Suppressor macrophage treated with lipopolysaccharide for 4 hours (primary cell): ENCODE measurements at regions not wholly inside any gene's neighbourhood (a gene's known extent, or its start where the extent isn't known, plus 50 kb on each side); places are given as distances from the start of the nearest gene placed in this dataset.

Source experiments
- DNase-seq: peaks from one replicate; pipeline ENCODE4 v3.0.0-alpha.2; 2020

DNA sequence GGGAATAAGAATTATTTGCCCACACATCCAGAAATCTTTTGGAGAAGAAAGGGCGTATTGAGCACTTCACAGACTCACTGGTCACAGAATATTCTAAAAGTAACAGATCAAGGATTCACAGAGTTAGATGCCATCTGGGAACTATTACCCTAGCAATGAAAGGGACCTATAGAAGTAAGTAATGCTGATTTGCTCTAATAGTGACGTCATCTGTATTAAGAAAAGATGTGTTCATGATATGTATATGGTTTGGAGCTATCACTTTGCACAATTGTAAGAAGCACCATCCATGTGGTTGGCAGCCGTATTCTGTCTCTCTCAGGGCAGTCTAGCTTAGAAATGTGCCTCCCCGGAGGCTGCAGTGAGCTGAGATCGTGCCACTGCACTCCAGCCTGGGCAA, 52.8 kb upstream of the SV2C start:
- no peak for DNase-seq

DNA sequence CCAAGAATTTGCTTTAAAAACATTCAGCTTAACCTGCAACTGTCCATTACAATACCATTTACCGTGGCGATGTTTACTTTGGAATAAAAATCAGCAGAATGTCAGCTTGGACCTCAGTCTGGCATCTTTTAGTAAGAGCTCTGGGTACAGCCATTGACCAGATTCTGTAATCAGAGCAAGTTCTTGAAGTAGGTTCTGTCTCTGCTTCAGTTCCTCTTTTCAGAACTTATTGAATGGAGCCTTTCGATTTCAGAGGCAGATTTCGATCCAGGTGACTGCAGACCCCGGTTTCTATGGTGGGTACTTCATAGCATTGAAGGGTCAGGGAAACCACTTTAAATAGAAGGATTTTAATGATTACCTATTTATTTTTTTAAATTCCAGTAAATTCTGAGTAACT, 53.4 kb upstream of the SV2C start:
- DNase-seq: no peak

DNA sequence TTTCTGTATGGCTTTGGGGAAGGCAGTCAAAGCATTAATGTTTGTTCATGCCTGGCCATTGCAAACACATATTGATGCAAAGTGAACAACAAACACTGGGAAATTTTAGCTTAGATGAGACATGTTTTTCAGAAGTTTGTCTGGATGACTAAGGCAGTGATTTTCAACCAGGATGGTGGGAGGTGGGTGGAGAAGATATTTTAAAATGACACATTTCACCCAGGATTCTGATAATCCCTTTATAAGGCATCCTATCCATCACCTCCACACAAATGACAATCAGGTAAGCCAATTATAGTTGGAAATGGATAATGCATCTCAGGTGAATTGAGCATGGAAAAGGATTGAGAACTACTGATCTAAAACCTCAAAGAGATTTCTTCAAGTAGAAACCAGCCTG, 57.4 kb upstream of the SV2C start:
- no peak for DNase-seq

DNA sequence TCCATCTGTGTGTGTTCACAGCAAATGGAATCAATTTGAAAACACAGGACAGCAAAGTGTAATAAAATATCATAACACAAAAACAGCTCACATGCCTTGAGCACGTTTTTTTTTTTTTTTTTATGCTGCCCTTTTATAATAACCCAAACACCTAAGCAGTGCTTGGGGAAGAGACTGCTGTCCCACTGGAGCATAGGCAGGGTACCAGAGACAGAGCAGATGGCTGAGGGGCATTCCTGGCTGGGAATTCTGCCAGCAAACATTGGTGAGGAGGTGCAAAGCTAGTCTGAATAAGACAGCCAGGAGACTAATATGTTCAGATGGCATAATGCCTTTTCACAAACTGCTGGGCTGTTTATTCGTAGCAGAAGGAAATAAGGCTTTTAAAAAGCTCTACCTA, 58.1 kb upstream of the SV2C start:
- no peak for DNase-seq

DNA sequence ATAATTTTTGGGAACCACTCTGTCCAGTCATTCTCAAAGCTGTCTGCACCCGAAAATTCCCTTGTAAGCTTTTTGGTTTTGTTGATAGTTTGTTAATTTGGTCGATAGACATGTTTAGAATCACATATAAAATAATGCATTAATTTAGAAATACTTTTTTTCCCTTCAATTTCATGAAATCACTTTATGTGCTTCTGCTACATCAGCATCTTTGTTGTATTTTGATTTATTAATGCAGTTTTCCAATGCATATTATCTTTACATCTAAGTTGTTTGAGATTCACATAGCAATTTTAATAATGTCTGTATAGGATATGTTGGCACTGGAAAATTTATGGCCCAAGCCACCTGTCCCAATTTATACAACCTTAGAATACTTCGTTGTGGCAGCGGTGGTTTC, 60.6 kb upstream of the SV2C start:
- DNase-seq: no peak

DNA sequence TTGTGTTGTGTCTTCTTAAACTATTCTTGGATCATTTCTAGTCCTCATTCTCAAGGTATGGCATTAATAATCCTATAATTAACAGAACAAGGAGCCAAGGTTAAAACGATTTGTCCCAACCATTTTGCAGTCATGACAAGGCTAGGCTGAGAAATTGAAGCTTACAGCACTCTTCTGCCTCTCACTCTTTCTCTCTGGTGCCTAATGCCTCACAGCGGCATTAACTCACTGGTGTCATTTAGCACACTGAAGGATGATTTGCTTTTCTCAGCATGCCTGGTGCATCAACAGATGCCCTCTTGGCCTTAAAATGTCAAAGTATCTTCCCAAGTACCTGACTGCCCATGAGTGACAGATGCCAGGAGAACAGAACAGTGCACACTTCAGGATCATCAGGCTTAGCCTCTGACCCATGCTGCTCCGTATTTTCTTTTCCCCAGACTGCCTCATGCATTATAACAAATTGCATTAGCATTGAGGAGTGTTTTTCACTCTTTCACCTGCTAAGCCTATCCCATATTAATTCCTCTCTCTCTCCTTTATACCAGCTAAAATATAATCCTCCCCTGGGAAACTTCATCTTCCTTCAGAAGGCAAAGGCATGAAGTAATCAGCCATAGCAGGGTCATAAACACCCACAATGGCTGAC, 61.1 kb upstream of the SV2C start:
- DNase-seq: no peak

DNA sequence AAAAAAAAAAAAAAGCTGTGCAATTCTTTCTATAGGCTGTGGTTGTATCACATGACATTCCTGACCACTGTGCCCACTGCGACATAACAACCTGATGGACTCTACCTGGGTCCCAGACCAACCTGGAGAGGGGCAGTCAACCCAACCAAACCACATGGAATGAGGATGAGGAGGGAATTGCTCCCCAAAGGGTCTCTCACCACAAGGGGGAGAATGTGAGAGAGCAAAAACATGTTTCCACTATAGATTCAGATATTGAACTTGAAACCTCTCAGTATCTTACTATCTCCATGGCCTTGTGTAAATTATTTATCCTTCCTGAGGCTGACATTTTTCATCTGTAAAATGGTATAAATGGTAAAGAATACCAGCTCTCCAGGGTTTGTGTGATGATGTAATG, 66.9 kb upstream of the SV2C start:
- DNase-seq: no peak

DNA sequence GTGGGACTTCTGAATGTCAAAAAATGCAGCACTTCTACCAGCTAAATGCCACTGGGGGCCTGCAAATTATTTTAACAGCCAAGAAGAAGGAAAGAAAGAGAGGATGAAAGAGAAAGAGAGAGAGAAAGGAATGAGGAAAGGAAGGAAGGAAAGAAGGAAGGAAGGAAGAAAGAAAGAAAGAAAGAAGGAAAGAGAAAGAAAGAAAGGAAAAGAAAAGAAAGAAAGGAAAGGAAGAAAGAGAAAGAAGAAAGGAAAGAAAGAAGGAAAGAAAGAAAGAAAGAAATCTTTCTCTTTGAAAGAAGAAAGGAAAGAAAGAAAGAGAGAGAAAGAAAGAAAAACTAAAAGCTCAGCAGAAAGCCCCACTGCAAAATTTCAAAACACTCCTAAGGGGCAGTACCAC, 69.2 kb upstream of the SV2C start:
- DNase-seq: no peak

DNA sequence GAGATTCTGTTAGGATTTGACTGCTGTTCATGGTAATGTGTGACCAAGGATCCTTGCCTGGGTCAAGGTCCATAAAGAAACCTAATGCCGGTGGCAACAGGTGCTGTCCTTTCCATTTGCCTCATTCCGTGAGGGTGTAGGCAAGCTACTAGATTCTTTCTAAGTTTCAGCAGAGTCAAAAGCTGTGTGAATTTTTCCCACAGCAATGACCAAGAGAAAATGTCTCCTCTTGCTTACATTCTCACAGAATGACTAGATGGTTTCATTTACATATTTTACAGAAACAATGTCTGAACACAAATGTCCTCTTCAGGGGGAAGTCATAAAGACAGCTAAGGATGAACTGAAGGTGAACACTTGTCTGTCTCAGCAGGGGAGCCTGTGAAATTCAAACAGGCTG, 75.3 kb upstream of the SV2C start:
- DNase-seq: no peak

DNA sequence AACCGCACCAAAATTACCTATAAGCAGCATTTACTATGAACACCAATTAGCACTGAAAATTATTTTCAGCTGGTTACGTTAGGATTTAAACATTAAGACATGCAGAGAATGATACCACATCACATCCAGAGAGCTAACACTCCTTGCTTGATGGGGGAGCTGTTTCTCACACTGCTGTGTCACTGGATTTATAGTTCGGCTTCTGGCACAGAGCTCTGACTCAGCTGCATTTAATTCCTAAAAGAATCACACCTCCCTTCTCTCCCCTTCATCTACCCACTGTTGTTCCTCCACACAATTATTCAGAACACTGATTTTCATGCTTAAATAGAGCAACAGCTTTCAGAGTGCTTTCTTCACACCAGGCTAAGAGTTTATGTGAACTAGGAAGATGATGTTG, 82.6 kb upstream of the SV2C start:
- DNase-seq: no peak

DNA sequence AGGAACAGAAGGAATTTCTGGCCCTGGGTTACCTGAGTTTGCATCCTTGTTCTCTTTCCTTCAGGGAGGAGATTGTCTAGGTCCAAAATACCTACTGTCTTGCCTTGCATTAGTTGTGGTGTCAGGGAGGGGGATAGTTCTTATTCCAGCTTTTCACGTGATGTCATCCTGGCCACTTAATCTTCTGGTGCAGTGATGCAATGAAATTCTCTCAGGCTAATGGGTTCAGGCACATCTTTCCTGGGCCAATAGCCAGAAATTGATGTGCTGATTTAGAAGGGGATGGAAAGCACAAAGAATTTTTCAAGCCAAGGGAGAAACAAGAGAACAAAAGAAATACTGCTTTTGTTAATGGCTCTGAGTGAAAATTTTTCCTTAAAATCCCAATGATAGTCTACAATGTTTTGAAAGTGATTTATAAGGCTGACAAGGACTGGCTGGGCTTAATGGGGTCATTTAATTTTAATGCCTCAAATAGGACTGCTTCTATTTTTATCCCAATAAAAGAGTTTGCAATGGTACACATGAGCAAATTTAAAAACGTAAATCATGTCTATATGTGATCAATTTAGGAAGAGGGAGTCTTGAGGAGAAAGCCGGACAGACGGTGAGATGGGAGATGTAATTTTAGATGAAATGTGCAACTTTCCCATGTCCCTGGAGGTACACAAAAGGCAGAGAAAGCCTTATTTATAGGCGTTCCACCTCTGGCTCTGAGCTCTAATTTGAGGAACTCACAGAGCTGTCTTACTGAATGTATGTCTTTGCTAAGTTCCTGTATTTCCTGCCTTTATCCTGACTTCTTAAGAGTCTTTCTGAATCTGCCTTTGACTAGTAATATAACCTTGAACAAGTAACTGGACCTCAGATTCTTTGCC, 89.3 kb upstream of the SV2C start:
- peak; percentile 1 for DNase-seq

DNA sequence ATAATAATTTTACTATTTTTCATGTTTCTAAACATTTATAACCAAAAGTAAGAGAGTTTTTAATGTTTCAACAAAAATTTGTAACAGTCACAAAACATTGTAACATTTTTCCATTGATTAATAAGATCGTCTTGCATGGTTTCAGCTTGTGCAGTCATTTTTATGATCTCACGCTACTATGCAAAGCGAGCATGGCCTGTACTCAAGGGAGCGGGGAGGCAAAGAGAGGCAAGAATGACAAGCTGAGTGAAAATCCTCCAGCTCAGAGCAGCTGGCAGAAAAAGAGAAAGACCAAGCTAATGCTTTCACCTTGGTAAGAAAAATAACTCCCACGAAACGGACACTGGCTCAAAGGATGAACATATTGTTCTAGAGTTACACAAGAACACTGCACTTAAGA, 90.0 kb upstream of the SV2C start:
- DNase-seq: no peak

DNA sequence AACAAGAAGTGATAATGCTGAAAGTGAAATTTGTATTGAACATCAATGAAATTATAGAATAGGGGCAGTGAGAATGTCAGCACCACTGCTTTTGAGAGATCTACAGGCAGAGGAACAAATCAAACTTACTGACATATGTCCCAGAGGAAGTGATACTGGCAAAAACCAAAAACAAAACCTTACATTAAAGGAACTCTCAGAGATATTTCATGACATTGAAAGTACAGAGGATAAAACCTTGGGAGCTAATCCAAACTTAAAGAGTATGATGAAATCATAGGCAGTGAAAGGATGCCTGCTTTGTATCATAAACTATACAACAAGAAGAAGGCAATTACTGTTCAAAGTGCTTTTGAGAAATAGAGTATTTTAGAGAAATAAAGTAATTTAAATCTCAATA, 90.4 kb upstream of the SV2C start:
- peak; percentile 44 for DNase-seq

DNA sequence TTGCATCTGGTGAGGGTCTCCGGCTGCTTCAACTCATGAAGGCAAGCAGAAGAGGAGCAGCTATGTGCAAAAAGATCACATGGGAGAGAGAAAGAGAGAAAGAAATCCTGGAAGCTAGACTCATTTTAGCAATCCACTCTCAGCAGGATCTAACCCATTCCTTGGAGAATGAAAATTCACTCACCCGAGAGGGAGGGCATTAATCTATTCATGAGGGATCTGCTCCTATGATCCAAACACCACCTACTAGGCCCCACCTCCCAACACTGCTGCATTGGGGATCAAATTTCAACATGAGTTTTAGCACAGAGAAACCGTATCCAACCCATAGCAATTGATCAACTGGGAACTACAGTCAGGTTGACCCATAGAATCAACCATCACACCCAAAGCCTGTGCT, 98.1 kb upstream of the SV2C start:
- DNase-seq: no peak

DNA sequence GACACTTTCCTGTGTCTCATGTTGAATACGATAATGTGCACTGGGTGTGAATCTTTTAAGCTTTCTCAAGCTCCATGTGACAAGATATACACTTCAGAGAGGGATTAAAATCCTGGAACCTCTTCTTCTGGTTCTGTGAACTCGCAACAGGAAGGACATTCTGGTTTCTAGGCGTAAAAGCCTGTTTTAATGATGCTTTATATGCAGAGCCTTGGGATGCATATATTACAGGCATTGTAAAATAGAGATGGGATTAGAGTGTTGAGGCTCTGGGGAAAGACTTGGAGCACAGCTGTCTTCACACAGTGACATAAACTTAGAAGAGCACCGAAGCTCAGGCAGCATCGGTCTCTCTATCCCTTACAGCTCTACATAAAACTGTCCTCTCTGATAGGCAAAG, 107.7 kb upstream of the SV2C start:
- DNase-seq: no peak

DNA sequence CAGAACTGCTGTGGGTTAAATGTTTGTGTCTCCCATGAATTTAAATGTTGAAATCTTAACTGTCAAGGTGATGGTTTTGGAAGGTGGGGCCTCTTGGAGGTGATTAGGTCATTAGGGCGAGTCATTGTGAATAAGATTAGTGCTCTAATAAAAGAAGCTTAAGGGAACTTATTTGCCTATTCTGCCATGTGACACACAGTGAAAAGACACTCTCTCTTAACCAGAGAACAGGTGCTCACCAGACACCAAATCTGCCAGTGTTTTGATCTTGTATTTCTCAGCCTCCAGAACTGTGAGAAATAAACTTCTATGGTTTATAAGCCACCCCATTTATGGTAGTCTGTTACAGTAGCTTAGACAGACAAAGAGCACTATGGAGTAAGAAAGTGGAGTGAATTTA, 117.9 kb upstream of the SV2C start:
- DNase-seq: no peak

DNA sequence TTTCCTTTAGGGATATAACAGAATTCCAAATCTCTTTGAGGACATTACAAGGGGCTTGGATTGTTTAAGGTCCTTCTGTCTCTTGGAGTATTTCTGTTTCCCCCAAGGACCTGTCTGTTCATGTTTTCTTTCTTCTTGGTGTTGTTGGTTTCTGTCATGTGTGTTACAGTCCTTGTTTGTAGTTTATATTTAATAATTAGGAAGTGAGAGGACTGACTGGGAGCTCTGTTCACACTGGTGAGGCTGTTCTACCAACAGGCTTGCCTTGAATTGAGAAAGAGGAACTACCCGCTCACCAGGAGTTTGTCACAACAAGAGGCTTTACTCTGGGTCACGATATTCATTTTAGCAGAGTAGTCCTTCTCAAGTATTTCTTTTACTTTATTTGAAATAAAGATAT, 119.2 kb upstream of the SV2C start:
- DNase-seq: peak; percentile 56

DNA sequence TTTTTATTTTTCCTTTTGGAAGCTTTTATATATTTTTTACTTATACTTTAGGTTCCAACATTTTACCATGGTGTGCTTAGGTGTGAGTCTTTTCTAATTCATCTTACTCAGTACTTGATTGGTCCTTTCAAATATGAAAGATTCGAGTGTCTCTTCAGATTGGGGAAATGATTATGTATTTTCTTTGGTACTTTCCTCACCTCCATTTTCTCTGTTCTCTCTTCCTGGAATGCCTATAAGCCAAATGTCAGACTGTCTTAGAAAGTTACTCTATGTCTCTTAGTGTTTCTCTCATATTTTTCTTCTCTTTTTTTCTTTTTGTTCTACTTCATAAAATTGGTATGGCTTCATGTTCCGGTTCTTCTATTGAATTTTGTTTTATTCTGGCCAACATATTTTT, 119.6 kb upstream of the SV2C start:
- DNase-seq: no peak

DNA sequence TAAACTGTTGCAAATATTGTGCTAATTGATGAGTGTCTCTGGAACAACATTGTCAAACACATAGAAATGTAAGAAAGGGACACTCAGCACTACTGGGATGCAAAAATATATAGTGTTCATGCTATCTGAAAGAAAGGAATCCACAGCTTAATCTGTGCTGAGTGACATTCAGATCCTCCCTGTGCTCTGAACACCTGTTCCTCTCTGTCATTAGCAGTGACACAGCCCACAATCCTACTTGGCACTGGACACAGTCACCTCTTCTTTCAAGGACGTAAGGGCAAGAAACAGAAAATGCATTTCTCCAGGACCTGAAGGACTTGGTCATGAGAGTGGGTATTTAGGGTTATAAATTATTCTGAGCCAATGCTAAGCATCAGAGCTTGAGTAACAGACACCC, 121.4 kb upstream of the SV2C start:
- DNase-seq: no peak

DNA sequence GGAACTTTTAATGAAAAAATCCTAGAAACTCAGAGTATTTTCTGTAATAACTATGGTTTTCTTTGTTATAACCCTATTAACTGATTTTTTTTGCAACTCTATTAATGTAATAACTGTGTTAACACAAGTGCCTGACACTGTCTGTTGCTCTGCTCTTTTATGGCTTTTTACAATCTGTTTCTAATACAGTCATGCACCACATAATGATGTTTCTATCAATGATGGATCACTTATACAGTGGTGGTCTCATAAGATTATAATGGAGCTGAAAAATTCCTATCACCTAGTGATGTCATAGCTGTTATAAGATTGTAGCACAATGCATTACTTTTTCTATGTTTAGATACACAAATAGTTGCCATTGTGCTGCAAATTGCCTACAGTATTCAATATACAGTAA, 123.1 kb upstream of the SV2C start:
- no peak for DNase-seq

DNA sequence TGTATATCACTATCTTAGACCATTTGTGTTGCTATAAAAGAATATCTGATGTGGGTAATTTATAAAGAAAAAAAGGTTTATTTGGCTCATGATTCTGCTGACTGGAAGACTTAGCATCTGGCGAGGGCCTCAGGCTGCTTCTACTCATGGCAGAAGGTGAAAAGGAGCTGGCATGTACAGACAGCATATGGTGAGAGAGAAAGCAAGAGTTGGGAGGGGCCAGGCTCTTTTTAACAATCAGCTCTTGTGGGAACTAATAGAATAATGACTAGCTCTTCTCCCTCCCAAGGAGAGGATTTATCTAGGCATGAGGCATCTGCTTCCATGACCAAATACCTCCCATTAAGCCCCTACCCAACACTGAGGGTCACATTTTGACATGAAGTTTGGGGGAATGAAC, 130.2 kb upstream of the SV2C start:
- no peak for DNase-seq

DNA sequence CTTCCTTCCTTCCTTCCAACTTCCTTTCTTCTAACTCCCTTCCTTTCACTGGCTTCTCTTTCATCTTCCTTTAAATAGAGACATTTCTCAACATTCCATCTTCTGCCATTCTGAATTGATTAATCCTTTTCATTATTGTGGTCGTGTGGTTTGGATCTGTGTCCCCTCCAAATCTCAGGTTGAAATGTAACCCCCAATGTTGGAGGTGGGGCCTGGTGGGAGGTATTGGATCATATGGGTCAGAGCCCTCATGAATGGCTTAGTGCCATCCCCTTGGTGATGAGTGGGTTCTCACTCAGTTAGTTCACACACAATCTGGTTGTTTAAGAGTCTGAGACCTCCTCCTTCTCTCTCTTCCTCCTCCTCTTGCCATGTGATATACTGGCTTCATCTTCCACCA, 130.9 kb upstream of the SV2C start:
- no peak for DNase-seq

DNA sequence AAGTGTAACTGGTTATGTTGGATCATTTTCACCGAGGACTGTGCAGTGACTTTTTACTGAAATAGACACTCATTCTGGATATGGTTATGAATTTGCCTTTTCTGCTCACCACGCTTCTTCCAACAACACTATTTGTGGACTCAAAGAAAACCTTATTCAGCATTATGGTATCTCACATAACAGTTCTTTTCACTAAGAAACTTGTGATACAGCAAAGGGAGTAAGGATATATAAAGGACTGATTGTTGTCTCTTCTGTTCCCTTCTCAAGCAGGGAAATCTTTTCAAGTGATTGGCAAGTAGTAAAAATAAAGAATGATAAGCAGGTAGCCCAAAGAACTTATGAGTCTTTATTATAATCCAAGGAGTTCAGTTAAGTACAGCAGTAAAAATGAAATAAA, 131.5 kb upstream of the SV2C start:
- no peak for DNase-seq

DNA sequence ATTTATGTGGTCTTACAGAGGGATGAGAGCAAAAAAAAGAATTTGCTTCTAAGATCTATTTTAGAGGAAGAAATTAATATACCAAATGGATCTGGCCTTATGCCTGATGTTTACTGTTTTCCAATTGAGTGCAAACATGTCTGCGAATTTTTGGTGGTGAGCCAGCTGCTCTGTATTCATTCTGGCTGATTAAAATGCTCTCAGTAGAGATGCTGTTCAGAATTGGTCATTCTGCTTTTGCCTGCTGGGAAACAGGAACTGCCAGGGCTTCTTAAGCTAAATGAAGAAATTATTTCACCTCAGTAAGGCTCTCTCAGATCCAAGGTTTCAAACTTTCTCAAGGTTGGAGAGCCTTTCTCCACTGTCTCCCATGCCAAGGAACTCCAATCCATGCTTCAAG, 132.0 kb upstream of the SV2C start:
- no peak for DNase-seq

DNA sequence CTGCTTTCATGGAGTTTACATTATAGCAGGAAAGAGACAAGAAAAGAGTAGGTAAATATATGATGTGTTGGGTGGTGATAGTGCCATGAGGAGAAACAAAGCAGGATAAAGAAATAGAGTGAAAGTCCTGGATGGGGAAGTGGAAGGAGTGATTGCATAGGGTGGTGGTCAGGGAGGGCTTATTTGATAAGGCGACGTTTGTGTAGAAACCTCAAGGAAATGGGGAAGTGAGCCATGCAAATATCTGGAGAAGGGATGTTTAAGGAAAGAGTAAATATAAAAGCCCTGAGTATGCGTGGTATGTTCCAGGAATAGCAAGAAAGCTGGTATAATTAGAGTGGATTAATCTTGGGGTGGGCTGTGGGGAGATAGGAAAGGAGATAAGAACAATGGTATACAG, 134.7 kb upstream of the SV2C start:
- DNase-seq: peak; percentile 45
